ENCODE measurements at regions not wholly inside any gene's neighbourhood (a gene's known extent, or its start where the extent isn't known, plus 50 kb on each side); places are given as distances from the start of the nearest gene placed in this dataset.
"Not testable (repeated sequence)": the region's sequence is repeated elsewhere in the genome, so short reads cannot be mapped to it uniquely, and the experiment has no call there.

DNA sequence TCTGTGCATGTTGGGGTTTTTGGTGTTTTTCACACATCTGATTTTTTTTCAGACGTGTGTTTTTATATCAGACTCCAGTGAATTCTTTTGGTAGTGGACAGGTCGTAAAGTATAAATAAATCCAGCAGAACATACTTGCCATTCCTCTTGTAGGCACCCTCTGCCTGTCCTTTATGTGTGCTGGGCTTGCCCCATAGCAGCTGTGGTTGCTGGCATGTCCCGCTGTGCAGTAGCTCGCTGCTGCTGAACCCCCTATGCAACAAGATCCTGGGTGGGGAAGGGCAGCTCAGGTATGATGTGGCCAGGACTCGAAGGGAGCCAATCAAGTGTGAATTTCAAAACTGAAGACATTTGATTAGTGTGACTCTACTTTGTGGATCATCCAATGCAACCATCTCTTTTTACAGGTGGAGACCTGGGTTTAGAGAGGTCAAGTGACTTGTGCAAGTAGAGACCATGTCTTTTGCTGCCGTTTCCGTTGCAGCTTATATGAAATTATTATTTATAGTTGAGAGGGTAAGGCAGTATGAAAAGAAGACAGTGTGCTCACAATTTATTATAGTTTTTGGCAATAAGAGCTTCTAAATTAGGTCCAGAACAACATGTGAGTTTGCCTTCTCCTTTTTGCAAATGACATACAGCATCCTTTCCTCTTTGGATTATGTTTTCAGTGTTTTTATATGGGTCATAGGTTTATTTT, 350.8 kb upstream of the C2CD4B start:
- Histone ChIP-seq H3K27me3 (no peaks in the 10 kb centered on the region), H3K4me2 (no peak overlapping the region), H3K4me3 (no peak overlapping the region), H4K20me1 (ENCODE audit: insufficient read depth, poor library complexity, severe bottlenecking) (no peaks in the 10 kb centered on the region), H3K36me3 (replicated peaks; ENCODE audit: insufficient read depth, low read depth) (no peaks in the 10 kb centered on the region), H3K79me2 (peaks cover 49% of the 10 kb centered on the region), H2AFZ (no peak overlapping the region), H3K27ac (no peak overlapping the region), H3K9me3 (ENCODE audit: low read depth) (no peaks in the 10 kb centered on the region), H3K9me2 (replicated peaks; ENCODE audit: insufficient read depth) (no peaks in the 10 kb centered on the region), H3K4me1 (ENCODE audit: insufficient read depth) (peaks cover under 1% of the 10 kb centered on the region)
- TF ChIP-seq EZH2phosphoT487 (IDR thresholded peaks at IDR 0.05; ENCODE audit: low read depth, severe bottlenecking, unreplicated experiment) (no peak), EZH2 (IDR thresholded peaks at IDR 0.05; ENCODE audit: borderline replicate concordance) (no peak)
- TF ChIP-seq, protein P1, sequence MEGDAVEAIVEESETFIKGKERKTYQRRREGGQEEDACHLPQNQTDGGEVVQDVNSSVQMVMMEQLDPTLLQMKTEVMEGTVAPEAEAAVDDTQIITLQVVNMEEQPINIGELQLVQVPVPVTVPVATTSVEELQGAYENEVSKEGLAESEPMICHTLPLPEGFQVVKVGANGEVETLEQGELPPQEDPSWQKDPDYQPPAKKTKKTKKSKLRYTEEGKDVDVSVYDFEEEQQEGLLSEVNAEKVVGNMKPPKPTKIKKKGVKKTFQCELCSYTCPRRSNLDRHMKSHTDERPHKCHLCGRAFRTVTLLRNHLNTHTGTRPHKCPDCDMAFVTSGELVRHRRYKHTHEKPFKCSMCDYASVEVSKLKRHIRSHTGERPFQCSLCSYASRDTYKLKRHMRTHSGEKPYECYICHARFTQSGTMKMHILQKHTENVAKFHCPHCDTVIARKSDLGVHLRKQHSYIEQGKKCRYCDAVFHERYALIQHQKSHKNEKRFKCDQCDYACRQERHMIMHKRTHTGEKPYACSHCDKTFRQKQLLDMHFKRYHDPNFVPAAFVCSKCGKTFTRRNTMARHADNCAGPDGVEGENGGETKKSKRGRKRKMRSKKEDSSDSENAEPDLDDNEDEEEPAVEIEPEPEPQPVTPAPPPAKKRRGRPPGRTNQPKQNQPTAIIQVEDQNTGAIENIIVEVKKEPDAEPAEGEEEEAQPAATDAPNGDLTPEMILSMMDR (IDR thresholded peaks at IDR 0.05; ENCODE audit: poor library complexity) = no peak
- no peak for DNase-seq (ENCODE audit: low spot score)
- WGBS (ENCODE audit: low lambda C conversion rate, missing lambda C conversion rate) = 71% methylated on average over 7 of the region's 7 CpGs

DNA sequence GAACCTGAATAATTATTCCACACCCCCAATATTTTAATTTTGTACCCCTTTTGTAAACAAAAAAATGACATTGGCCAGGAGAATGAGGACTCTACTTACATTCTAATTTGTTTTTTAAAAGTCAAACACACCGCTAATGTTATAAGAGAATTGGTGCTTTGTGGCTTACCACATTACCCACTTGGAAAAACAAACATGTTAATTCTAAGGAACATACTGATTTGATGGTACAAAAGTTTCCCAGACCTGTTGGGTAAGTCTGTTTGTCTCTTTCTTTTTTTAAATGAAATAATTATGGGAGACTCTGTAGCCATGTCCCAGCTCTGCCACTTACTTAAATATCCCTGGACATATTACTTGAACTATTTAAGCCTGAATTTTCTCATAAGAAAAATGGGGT, 352.5 kb upstream of the C2CD4B start:
- Histone ChIP-seq H4K20me1 (ENCODE audit: insufficient read depth, poor library complexity, severe bottlenecking) (no peaks in the 10 kb centered on the region), H3K4me2 (no peak overlapping the region), H3K36me3 (replicated peaks; ENCODE audit: insufficient read depth, low read depth) (no peaks in the 10 kb centered on the region), H3K79me2 (peaks cover 44% of the 10 kb centered on the region), H3K9me2 (replicated peaks; ENCODE audit: insufficient read depth) (no peaks in the 10 kb centered on the region), H3K9me3 (ENCODE audit: low read depth) (no peaks in the 10 kb centered on the region), H3K27me3 (no peaks in the 10 kb centered on the region), H3K27ac (no peak overlapping the region), H2AFZ (no peak overlapping the region), H3K4me3 (no peak overlapping the region), H3K4me1 (ENCODE audit: insufficient read depth) (peaks cover 13% of the 10 kb centered on the region)
- no peak for DNase-seq (ENCODE audit: low spot score)
- 93% methylated on average over 1 of the region's 1 CpG for WGBS (ENCODE audit: low lambda C conversion rate, missing lambda C conversion rate)
- TF ChIP-seq, protein P1 (IDR thresholded peaks at IDR 0.05; ENCODE audit: poor library complexity) = no peak
- no peak for TF ChIP-seq EZH2phosphoT487 (IDR thresholded peaks at IDR 0.05; ENCODE audit: low read depth, severe bottlenecking, unreplicated experiment)
- no peak for TF ChIP-seq EZH2 (IDR thresholded peaks at IDR 0.05; ENCODE audit: borderline replicate concordance)

DNA sequence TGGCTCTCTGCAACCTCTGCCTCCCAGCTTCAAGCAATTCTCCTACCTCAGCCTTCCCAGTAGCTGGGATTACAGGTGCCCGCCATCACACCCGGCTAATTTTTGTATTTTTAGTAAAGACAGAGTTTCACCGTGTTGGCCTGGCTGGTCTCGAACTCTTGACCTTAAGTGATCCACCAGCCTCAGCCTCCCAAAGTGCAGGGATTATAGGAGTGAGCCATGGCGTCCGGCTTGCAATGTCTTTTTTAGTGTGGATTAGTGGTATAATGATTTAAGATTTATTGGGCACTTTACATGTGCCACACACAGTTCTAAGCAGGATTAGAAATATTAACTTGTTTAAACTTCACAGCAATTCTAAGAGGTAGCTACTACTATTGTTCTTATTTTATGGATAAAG, 353.6 kb upstream of the C2CD4B start:
- H3K27ac ChIP-seq; H3K4me3 ChIP-seq; H2AFZ ChIP-seq; H3K4me2 ChIP-seq; H4K20me1 ChIP-seq (ENCODE audit: insufficient read depth, poor library complexity, severe bottlenecking); H3K9me3 ChIP-seq (ENCODE audit: low read depth); H3K27me3 ChIP-seq; DNase-seq (ENCODE audit: low spot score); H3K9me2 ChIP-seq (replicated peaks; ENCODE audit: insufficient read depth); H3K36me3 ChIP-seq (replicated peaks; ENCODE audit: insufficient read depth, low read depth): not testable (repeated sequence)
- Histone ChIP-seq H3K79me2 (peaks cover 44% of the 10 kb centered on the region), H3K4me1 (ENCODE audit: insufficient read depth) (peaks cover 17% of the 10 kb centered on the region)
- WGBS (ENCODE audit: low lambda C conversion rate, missing lambda C conversion rate) = 75% methylated on average over 6 of the region's 6 CpGs

DNA sequence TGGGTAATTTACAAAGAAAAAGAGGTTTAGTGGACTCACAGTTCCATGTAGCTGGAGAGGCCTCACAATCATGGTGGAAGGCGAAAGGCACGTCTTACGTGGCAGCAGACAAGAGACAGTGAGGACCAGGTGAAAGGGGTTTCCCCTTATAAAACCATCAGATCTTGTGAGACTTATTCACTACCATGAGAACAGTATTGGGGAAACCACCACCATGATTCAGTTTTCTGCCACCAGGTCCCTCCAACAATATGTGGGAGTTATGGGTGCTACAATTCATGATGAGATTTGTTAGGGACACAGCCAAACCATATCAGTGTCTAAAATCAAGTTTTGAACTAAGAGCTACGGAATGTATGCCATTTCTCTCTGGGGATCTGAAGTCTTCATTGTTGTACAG, 354.8 kb upstream of the C2CD4B start:
- H3K9me2 ChIP-seq (replicated peaks; ENCODE audit: insufficient read depth) = no peaks in the 10 kb centered on the region
- peaks cover 17% of the 10 kb centered on the region for H3K4me1 ChIP-seq (ENCODE audit: insufficient read depth)
- H3K27me3 ChIP-seq = no peaks in the 10 kb centered on the region
- no peaks in the 10 kb centered on the region for H3K9me3 ChIP-seq (ENCODE audit: low read depth)
- 80% methylated on average over 4 of the region's 4 CpGs for WGBS (ENCODE audit: low lambda C conversion rate, missing lambda C conversion rate)
- no peak overlapping the region for H2AFZ ChIP-seq
- TF ChIP-seq EZH2 (IDR thresholded peaks at IDR 0.05; ENCODE audit: borderline replicate concordance) (no peak), EZH2phosphoT487 (IDR thresholded peaks at IDR 0.05; ENCODE audit: low read depth, severe bottlenecking, unreplicated experiment) (no peak)
- TF ChIP-seq, protein P1 (IDR thresholded peaks at IDR 0.05; ENCODE audit: poor library complexity) = no peak
- no peaks in the 10 kb centered on the region for H4K20me1 ChIP-seq (ENCODE audit: insufficient read depth, poor library complexity, severe bottlenecking)
- H3K36me3 ChIP-seq (replicated peaks; ENCODE audit: insufficient read depth, low read depth) = no peaks in the 10 kb centered on the region
- H3K4me2 ChIP-seq = no peak overlapping the region
- DNase-seq (ENCODE audit: low spot score) = no peak
- H3K79me2 ChIP-seq = peaks cover 44% of the 10 kb centered on the region
- H3K27ac ChIP-seq = no peak overlapping the region
- H3K4me3 ChIP-seq = no peak overlapping the region
